ENCODE measurements at regions not wholly inside any gene's neighbourhood (a gene's known extent, or its start where the extent isn't known, plus 50 kb on each side); places are given as distances from the start of the nearest gene placed in this dataset.
"Not testable (repeated sequence)": the region's sequence is repeated elsewhere in the genome, so short reads cannot be mapped to it uniquely, and the experiment has no call there.

GRCh38 chr6:26957399-26958127 is 289.9 kb upstream of the PRSS16 start:
- DNase-seq = not testable (repeated sequence)

- DNase-seq = not testable (repeated sequence)
These were observed 286.3 kb upstream of the PRSS16 start for GRCh38 chr6:26961236-26961635.

- DNase-seq = no peak
These were observed 245.1 kb upstream of the PRSS16 start for GRCh38 chr6:27002447-27002846.

GRCh38 chr6:27007020-27007419 is 240.5 kb upstream of the PRSS16 start:
- no peak for DNase-seq

GRCh38 chr6:27008613-27009012 is 238.9 kb upstream of the PRSS16 start:
- not testable (repeated sequence) for DNase-seq

- DNase-seq = not testable (repeated sequence)
These were observed 233.4 kb upstream of the PRSS16 start for GRCh38 chr6:27014053-27014452.

GRCh38 chr6:27016689-27017088 is 230.8 kb upstream of the PRSS16 start:
- no peak for DNase-seq

- not testable (repeated sequence) for DNase-seq
These were observed 229.1 kb upstream of the PRSS16 start for GRCh38 chr6:27018401-27018800.

GRCh38 chr6:27019651-27020552 is 227.6 kb upstream of the PRSS16 start:
- DNase-seq = peak; percentile 78

- no peak for DNase-seq
These were observed 227.0 kb upstream of the PRSS16 start for GRCh38 chr6:27020553-27020880.

GRCh38 chr6:27023664-27024063 is 223.8 kb upstream of the PRSS16 start:
- no peak for DNase-seq

- DNase-seq = no peak
These were observed 222.2 kb upstream of the PRSS16 start for GRCh38 chr6:27025351-27025750.

GRCh38 chr6:27026361-27026760 is 221.1 kb upstream of the PRSS16 start:
- no peak for DNase-seq

- peak; percentile 4 for DNase-seq
These were observed 216.2 kb upstream of the PRSS16 start for GRCh38 chr6:27031302-27031701.

- no peak for DNase-seq
These were observed 209.0 kb upstream of the PRSS16 start for GRCh38 chr6:27038498-27038897.

- no peak for DNase-seq
These were observed 207.1 kb upstream of the PRSS16 start for GRCh38 chr6:27040244-27041042.

GRCh38 chr6:27043244-27043643 is 204.3 kb upstream of the PRSS16 start:
- no peak for DNase-seq

- DNase-seq = not testable (repeated sequence)
These were observed 202.4 kb upstream of the PRSS16 start for GRCh38 chr6:27045131-27045530.

GRCh38 chr6:27047725-27048124 is 199.8 kb upstream of the PRSS16 start:
- not testable (repeated sequence) for DNase-seq

GRCh38 chr6:27049863-27050781 is 197.4 kb upstream of the PRSS16 start:
- no peak for DNase-seq

- DNase-seq = not testable (repeated sequence)
These were observed 195.3 kb upstream of the PRSS16 start for GRCh38 chr6:27052082-27052730.

- no peak for DNase-seq
These were observed 194.8 kb upstream of the PRSS16 start for GRCh38 chr6:27052731-27053082.
